GM12878 (cell line): ENCODE measurements at regions not wholly inside any gene's neighbourhood (a gene's known extent, or its start where the extent isn't known, plus 50 kb on each side); places are given as distances from the start of the nearest gene placed in this dataset.

ENCODE experiments used
- ATAC-seq: fragments of 200-7000 bp; cut with Tn5 transposase; 3 replicates; pipeline ENCODE4 v1.9.1; 2020; ENCODE audit warnings: mild to moderate bottlenecking, moderate library complexity
- BruUV-seq: library from RNA; stranded (reverse); fragments of 400-500 nt; replicated peaks from 2 replicates; lab custom pipeline; 2021; lab: Mats Ljungman, UMichigan
- CTCF ChIA-PET: fragments of 300-600 bp; sonication (Branson Sonifier 250); formaldehyde crosslinking; extraction: SDS; loops from one replicate; lab custom pipeline; 2021; ENCODE audit warnings: inconsistent platforms; lab: Yijun Ruan, JAX
- POLR2A ChIA-PET: fragments of 350-600 bp; formaldehyde crosslinking; extraction: SDS; loops from one replicate; lab custom pipeline; 2021; ENCODE audit warnings: inconsistent platforms; lab: Charles Lee
- RAD21 ChIA-PET: fragments of 300-600 bp; sonication (Branson Sonifier 250); formaldehyde crosslinking; loops from one replicate; lab custom pipeline; 2023; ENCODE audit warnings: antibody characterized with exemption; ENCODE audit not compliant: unreplicated experiment; lab: Charles Lee
- SMC1A ChIA-PET: fragments of 300-600 bp; sonication (Branson Sonifier 250); formaldehyde crosslinking; loops from one replicate; lab custom pipeline; 2023; ENCODE audit not compliant: unreplicated experiment, uncharacterized antibody; lab: Charles Lee
- DNase-seq: peaks from one replicate; pipeline ENCODE4 v3.0.0-alpha.2; 2011; ENCODE audit warnings: low read depth, low spot score
- FAIRE-seq: peaks from 3 replicates; lab custom pipeline; 2011; peaks lifted over from hg19 to GRCh38; lab: Jason Lieb, UNC
- H2AFZ ChIP-seq: 2 replicates; pipeline ENCODE4 v1.6.0; 2011; ENCODE audit warnings: low read depth, low read length, control low read depth; ENCODE audit not compliant: control insufficient read depth
- H3K27ac ChIP-seq: 2 replicates; pipeline ENCODE4 v1.5.1; 2011; ENCODE audit warnings: control low read depth; ENCODE audit not compliant: control insufficient read depth, insufficient read depth
- H3K27me3 ChIP-seq, 2 experiments: replicated peaks in 1 of 2; 2 replicates each; pipeline versions ENCODE4 v1.6.0 to v1.6.1; 2011; ENCODE audit warnings: low read length in 1 of 2; ENCODE audit not compliant: control insufficient read depth in 2 of 2, insufficient read depth in 2 of 2
- H3K36me3 ChIP-seq, 2 experiments: 2 replicates each; pipeline ENCODE4 v1.5.1; 2011; ENCODE audit warnings: low read length in 1 of 2; ENCODE audit not compliant: control insufficient read depth in 2 of 2, insufficient read depth in 2 of 2
- H3K4me1 ChIP-seq: 2 replicates; pipeline ENCODE4 v1.6.1; 2011; ENCODE audit warnings: mild to moderate bottlenecking, low read length, moderate library complexity, mixed read lengths; ENCODE audit not compliant: control insufficient read depth, insufficient read depth
- H3K4me2 ChIP-seq: 2 replicates; pipeline ENCODE4 v1.6.0; 2011; ENCODE audit warnings: control low read depth; ENCODE audit not compliant: control insufficient read depth, insufficient read depth
- H3K4me3 ChIP-seq: fragments of 200-600 bp; sonication (generic); 2 replicates; pipeline ENCODE4 v1.5.1; 2016
- H3K79me2 ChIP-seq: 2 replicates; pipeline ENCODE4 v1.6.0; 2011; ENCODE audit warnings: low read length; ENCODE audit not compliant: control insufficient read depth, insufficient read depth
- H3K9ac ChIP-seq: 2 replicates; pipeline ENCODE4 v1.8.0; 2011; ENCODE audit warnings: low read length, control low read depth, mixed read lengths; ENCODE audit not compliant: control insufficient read depth, insufficient read depth
- H3K9me3 ChIP-seq: replicated peaks from 3 replicates; pipeline ENCODE4 v1.5.1; 2011; ENCODE audit warnings: mild to moderate bottlenecking, low read length; ENCODE audit not compliant: control insufficient read depth, insufficient read depth
- H4K20me1 ChIP-seq: 2 replicates; pipeline ENCODE4 v1.6.0; 2011; ENCODE audit not compliant: control insufficient read depth, insufficient read depth
- CBX3 ChIP-seq: fragments of 200-600 bp; sonication (generic); IDR thresholded peaks from 2 replicates; pipeline ENCODE4 v1.6.1; 2016; ENCODE audit warnings: low read depth, borderline replicate concordance
- CEBPB ChIP-seq, 2 experiments: fragments of 150-350 bp in 1 of 2; IDR thresholded peaks; 2 replicates each; pipeline ENCODE4 v1.6.1; 2012 to 2014; ENCODE audit warnings: low read depth in 2 of 2, low read length in 2 of 2, borderline replicate concordance in 1 of 2, inconsistent platforms in 1 of 2
- FOXM1 ChIP-seq: IDR thresholded peaks from 2 replicates; pipeline ENCODE4 v1.6.1; 2012; ENCODE audit warnings: low read depth, mild to moderate bottlenecking, inconsistent platforms, low read length, moderate library complexity
- JUNB ChIP-seq: IDR thresholded peaks from 2 replicates; pipeline ENCODE4 v1.6.1; 2016; ENCODE audit warnings: antibody characterized with exemption, mild to moderate bottlenecking
- NFXL1 ChIP-seq: fragments of 450-650 bp; IDR thresholded peaks from 2 replicates; pipeline ENCODE4 v1.6.1; 2017; ENCODE audit warnings: antibody characterized with exemption, mild to moderate bottlenecking, borderline replicate concordance
- TBL1XR1 ChIP-seq: IDR thresholded peaks from 2 replicates; pipeline ENCODE4 v1.6.1; 2012; ENCODE audit warnings: low read depth, low read length, improper control_type of control experiment
- ZBTB40 ChIP-seq: fragments of 450-650 bp; IDR thresholded peaks from 2 replicates; pipeline ENCODE4 v1.6.1; 2016; ENCODE audit warnings: mild to moderate bottlenecking, moderate library complexity, borderline replicate concordance
- WGBS: methylation state at CpG from one replicate; pipeline ENCODE4 v1.1.6; 2016; ENCODE audit warnings: low lambda C conversion rate; ENCODE audit not compliant: insufficient replicate concordance, insufficient coverage; ENCODE audit errors: missing lambda C conversion rate; 5-methylcytosine and 5-hydroxymethylcytosine counted together
- in situ Hi-C: fragments of 300-500 bp; cut with MboI; formaldehyde crosslinking; loops from 9 replicates; pipeline ENCODE4 v1.14.3; 2018; ENCODE audit warnings: mixed read lengths
- intact Hi-C: fragments of 100-400 bp; cut with micrococcal nuclease; formaldehyde crosslinking; loops from one replicate; pipeline ENCODE4 v1.14.2; 2022; ENCODE audit not compliant: unreplicated experiment

GRCh38 chr11:86179646-86180064 lies 64.9 kb upstream of the EED start:
- no peak overlapping the region for H3K27ac ChIP-seq
- in situ Hi-C loops, result no loop called here
- FAIRE-seq (no peak), ATAC-seq (no peak), DNase-seq (no peak)
- peaks cover 12% of the 10 kb centered on the region for H3K4me1 ChIP-seq
- no peak overlapping the region for H3K4me3 ChIP-seq
- TF ChIP-seq ZBTB40 (no peak), NFXL1 (no peak), TBL1XR1 (no peak), CEBPB (IDR thresholded peaks at IDR 0.05; ENCODE audit: borderline replicate concordance in 1 of 2, low read depth in 2 of 2, low read length in 2 of 2) (no peak), FOXM1 (no peak), JUNB (no peak), CBX3 (no peak)
- H3K9ac ChIP-seq, result no peak overlapping the region
- no peaks in the 10 kb centered on the region for H3K9me3 ChIP-seq
- BruUV-seq, result no TSS peak
- CTCF ChIA-PET, result interaction anchor here (1.0 kb wide), 1 partner anchor 14 kb away, joined by 3 read pairs; no protein-coding TSS in a partner anchor
- POLR2A ChIA-PET, result no interaction called here
- H3K27me3 ChIP-seq, result no peaks in the 10 kb centered on the region
- 77% methylated on average over 5 of the region's 5 CpGs for WGBS
- RAD21 ChIA-PET, result no interaction called here
- no peak overlapping the region for H3K4me2 ChIP-seq
- SMC1A ChIA-PET, result no interaction called here
- no peaks in the 10 kb centered on the region for H4K20me1 ChIP-seq
- no peaks in the 10 kb centered on the region for H3K79me2 ChIP-seq
- H2AFZ ChIP-seq, result no peak overlapping the region
- H3K36me3 ChIP-seq, result no peaks in the 10 kb centered on the region
- intact Hi-C loops, result loop anchor here (5.0 kb wide), 1 partner anchor 47 kb away; no protein-coding TSS in a partner anchor
